Liver (tissue), 8 donors: ENCODE measurements at regions not wholly inside any gene's neighbourhood (a gene's known extent, or its start where the extent isn't known, plus 50 kb on each side); places are given as distances from the start of the nearest gene placed in this dataset.

Source experiments
- DNase-seq: peaks from one replicate; pipeline ENCODE4 v3.0.0-alpha.2; 2017; ENCODE audit warnings: low spot score
- H3K27ac ChIP-seq, 2 donors: one replicate each; pipeline ENCODE4 v1.7.0; 2013; ENCODE audit warnings: inconsistent platforms in 2 of 2, low read length in 2 of 2, control low read depth in 1 of 2, low read depth in 1 of 2, mild to moderate bottlenecking in 1 of 2
- H3K27me3 ChIP-seq, 4 donors: one replicate each; pipeline versions ENCODE4 v1.6.1 to v1.7.0; 2013; ENCODE audit warnings: low read length in 3 of 4, inconsistent platforms in 1 of 4, mild to moderate bottlenecking in 1 of 4, moderate library complexity in 1 of 4; ENCODE audit not compliant: control insufficient read depth in 4 of 4, insufficient read depth in 4 of 4
- H3K36me3 ChIP-seq, 4 donors: one replicate each; pipeline versions ENCODE4 v1.6.1 to v1.7.0; 2013; ENCODE audit warnings: low read length in 3 of 4, mild to moderate bottlenecking in 3 of 4, low read depth in 1 of 4, moderate library complexity in 1 of 4; ENCODE audit not compliant: control insufficient read depth in 4 of 4, insufficient read depth in 3 of 4
- H3K4me1 ChIP-seq, 4 donors: one replicate each; pipeline versions ENCODE4 v1.6.1 to v1.7.0; 2013; ENCODE audit warnings: low read length in 3 of 4, mild to moderate bottlenecking in 3 of 4, moderate library complexity in 1 of 4; ENCODE audit not compliant: control insufficient read depth in 4 of 4, insufficient read depth in 4 of 4
- H3K4me3 ChIP-seq, 3 donors: one replicate each; pipeline versions ENCODE4 v1.6.1 to v1.7.0; 2013; ENCODE audit warnings: low read length in 3 of 3, control low read depth in 1 of 3, low read depth in 1 of 3, mild to moderate bottlenecking in 1 of 3
- H3K9ac ChIP-seq, 2 donors: one replicate each; pipeline ENCODE4 v1.7.0; 2013; ENCODE audit warnings: low read length in 2 of 2, mild to moderate bottlenecking in 2 of 2, moderate library complexity in 2 of 2, control low read depth in 1 of 2, low read depth in 1 of 2
- H3K9me3 ChIP-seq, 4 donors: one replicate each; pipeline versions ENCODE4 v1.6.1 to v1.7.0; 2013; ENCODE audit warnings: low read length in 3 of 4; ENCODE audit not compliant: control insufficient read depth in 4 of 4
- CTCF ChIP-seq: fragments of 150-350 bp; IDR thresholded peaks from 2 replicates; pipeline ENCODE4 v1.5.1; 2017; ENCODE audit warnings: improper control_type of control experiment, low read depth, low read length; ENCODE audit not compliant: missing input control
- EGR1 ChIP-seq, 2 donors: IDR thresholded peaks; 2 replicates each; pipeline ENCODE4 v1.6.1; 2016 to 2018; ENCODE audit warnings: antibody characterized with exemption in 2 of 2, low read depth in 2 of 2
- FOXA1 ChIP-seq: IDR thresholded peaks from 2 replicates; pipeline ENCODE4 v1.6.1; 2016; ENCODE audit warnings: antibody characterized with exemption
- FOXA2 ChIP-seq: IDR thresholded peaks from 2 replicates; pipeline ENCODE4 v1.6.1; 2016; ENCODE audit warnings: antibody characterized with exemption
- GABPA ChIP-seq, 2 donors: IDR thresholded peaks in 1 of 2; conservative IDR thresholded peaks in 1 of 2; 2 replicates each; pipeline ENCODE4 v1.6.1; 2016; ENCODE audit warnings: antibody characterized with exemption in 2 of 2, mild to moderate bottlenecking in 1 of 2, moderate library complexity in 1 of 2
- HNF4A ChIP-seq, 2 donors: conservative IDR thresholded peaks; 2 replicates each; pipeline ENCODE4 v1.6.1; 2016; ENCODE audit warnings: antibody characterized with exemption in 2 of 2, mild to moderate bottlenecking in 2 of 2
- HNF4G ChIP-seq: IDR thresholded peaks from 2 replicates; pipeline ENCODE4 v1.6.1; 2016; ENCODE audit warnings: antibody characterized with exemption
- JUND ChIP-seq, 2 donors: IDR thresholded peaks; 2 replicates each; pipeline ENCODE4 v1.6.1; 2016; ENCODE audit warnings: antibody characterized with exemption in 2 of 2
- MAX ChIP-seq: IDR thresholded peaks from 2 replicates; pipeline ENCODE4 v1.6.1; 2016; ENCODE audit warnings: antibody characterized with exemption
- NR2F2 ChIP-seq: IDR thresholded peaks from 2 replicates; pipeline ENCODE4 v1.6.1; 2016; ENCODE audit warnings: antibody characterized with exemption
- RAD21 ChIP-seq, 2 donors: IDR thresholded peaks; 2 replicates each; pipeline ENCODE4 v1.6.1; 2016; ENCODE audit warnings: antibody characterized with exemption in 2 of 2, mild to moderate bottlenecking in 2 of 2
- REST ChIP-seq: IDR thresholded peaks from 2 replicates; pipeline ENCODE4 v1.6.1; 2016; ENCODE audit warnings: antibody characterized with exemption, mild to moderate bottlenecking
- RXRA ChIP-seq, 2 donors: IDR thresholded peaks; 2 replicates each; pipeline ENCODE4 v1.6.1; 2017 to 2018; ENCODE audit warnings: antibody characterized with exemption in 2 of 2, mild to moderate bottlenecking in 1 of 2
- SP1 ChIP-seq: IDR thresholded peaks from 2 replicates; pipeline ENCODE4 v1.6.1; 2018; ENCODE audit warnings: antibody characterized with exemption, mild to moderate bottlenecking
- TAF1 ChIP-seq: conservative IDR thresholded peaks from 2 replicates; pipeline ENCODE4 v1.6.1; 2016; ENCODE audit warnings: antibody characterized with exemption, mild to moderate bottlenecking
- YY1 ChIP-seq: IDR thresholded peaks from 2 replicates; pipeline ENCODE4 v1.6.1; 2016; ENCODE audit warnings: antibody characterized with exemption, mild to moderate bottlenecking
- ZBTB33 ChIP-seq: IDR thresholded peaks from 2 replicates; pipeline ENCODE4 v1.6.1; 2016; ENCODE audit warnings: antibody characterized with exemption
- WGBS: extraction: QIAGEN DNeasy Blood & Tissue Kit; methylation state at CpG from one replicate; pipeline ENCODE4 v1.1.7; 2013; 5-methylcytosine and 5-hydroxymethylcytosine counted together
- TF ChIP-seq, protein P1 (sequence below): IDR thresholded peaks from 2 replicates; pipeline ENCODE4 v1.6.1; 2016; ENCODE audit warnings: antibody characterized with exemption
- donor health status: healthy.
- donor health status: healthy.
- donor health status: healthy.
- donor health status: healthy.
- donor health status: healthy.

DNA sequence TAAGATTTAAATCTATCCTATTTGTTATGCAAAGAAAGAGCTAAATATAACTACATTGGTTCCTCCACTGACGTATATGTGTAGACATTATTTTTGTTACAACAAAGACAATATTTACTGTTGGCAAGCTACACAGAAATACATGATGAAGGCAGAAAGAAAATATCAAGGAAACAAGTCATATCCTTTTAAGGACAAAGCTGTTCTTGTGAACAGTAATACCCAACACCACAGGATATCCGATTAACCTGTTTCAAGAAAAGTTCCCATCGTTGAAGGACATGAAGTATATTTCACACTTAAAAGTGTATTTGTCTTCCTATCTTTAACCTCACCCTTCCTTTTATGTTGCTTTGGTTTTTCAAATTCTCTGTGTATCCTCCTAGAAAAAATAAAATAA lies 235.8 kb upstream of the AADAT start:
- 69% methylated on average over 3 of the region's 3 CpGs for WGBS
- no peaks in the 10 kb centered on the region for H3K27me3 ChIP-seq
- no peaks in the 10 kb centered on the region for H3K9me3 ChIP-seq
- H3K27ac ChIP-seq: no peak overlapping the region
- DNase-seq: no peak
- no peak overlapping the region for H3K4me3 ChIP-seq
- no peak overlapping the region for H3K9ac ChIP-seq
- H3K4me1 ChIP-seq: no peaks in the 10 kb centered on the region
- TF ChIP-seq NR2F2: no peak
- TF ChIP-seq SP1: no peak
- no peak for TF ChIP-seq CTCF
- TF ChIP-seq EGR1 (IDR thresholded peaks at IDR 0.05; ENCODE audit: low read depth in 2 of 2): no peak
- TF ChIP-seq HNF4A (conservative IDR thresholded peaks at IDR 0.05): no peak
- no peak for TF ChIP-seq RAD21 (IDR thresholded peaks at IDR 0.05)
- TF ChIP-seq HNF4G: no peak
- no peak for TF ChIP-seq GABPA (IDR thresholded peaks at IDR 0.05 in 1 of 2, conservative IDR thresholded peaks at IDR 0.05 in 1 of 2)
- no peak for TF ChIP-seq ZBTB33
- TF ChIP-seq YY1: no peak
- no peak for TF ChIP-seq JUND (IDR thresholded peaks at IDR 0.05)
- no peaks in the 10 kb centered on the region for H3K36me3 ChIP-seq

DNA sequence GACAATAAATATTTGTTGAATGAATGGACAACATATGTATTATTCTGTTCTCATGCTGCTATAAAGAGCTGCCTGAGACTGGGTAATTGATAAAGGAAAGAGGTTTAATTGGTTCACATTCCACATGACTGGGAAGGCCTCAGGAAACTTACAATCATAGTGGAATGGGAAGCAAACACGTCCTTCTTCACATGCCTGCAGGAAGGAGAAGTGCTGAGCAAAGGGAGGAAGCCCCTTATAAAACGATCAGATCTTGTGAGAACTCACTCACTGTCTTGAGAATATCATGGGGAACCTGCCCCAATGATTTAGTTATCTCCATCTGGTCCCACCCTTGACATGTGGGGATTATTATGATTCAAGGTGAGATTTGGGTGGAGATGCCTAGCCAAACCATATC lies 233.9 kb upstream of the AADAT start:
- Histone ChIP-seq H3K4me3 (no peak overlapping the region), H3K27ac (no peak overlapping the region), H3K36me3 (no peaks in the 10 kb centered on the region), H3K9ac (no peak overlapping the region), H3K9me3 (no peaks in the 10 kb centered on the region), H3K27me3 (no peaks in the 10 kb centered on the region), H3K4me1 (no peaks in the 10 kb centered on the region)
- WGBS: 69% methylated on average over 2 of the region's 2 CpGs
- TF ChIP-seq TAF1 (no peak), RXRA (IDR thresholded peaks at IDR 0.05) (no peak), ZBTB33 (no peak), CTCF (no peak), HNF4G (no peak), FOXA1 (no peak), FOXA2 (no peak), MAX (no peak), JUND (IDR thresholded peaks at IDR 0.05) (no peak), SP1 (no peak), RAD21 (IDR thresholded peaks at IDR 0.05) (no peak), NR2F2 (no peak), GABPA (IDR thresholded peaks at IDR 0.05 in 1 of 2, conservative IDR thresholded peaks at IDR 0.05 in 1 of 2) (no peak), EGR1 (IDR thresholded peaks at IDR 0.05; ENCODE audit: low read depth in 2 of 2) (no peak), YY1 (no peak), REST (no peak), HNF4A (conservative IDR thresholded peaks at IDR 0.05) (no peak)
- TF ChIP-seq, protein P1, sequence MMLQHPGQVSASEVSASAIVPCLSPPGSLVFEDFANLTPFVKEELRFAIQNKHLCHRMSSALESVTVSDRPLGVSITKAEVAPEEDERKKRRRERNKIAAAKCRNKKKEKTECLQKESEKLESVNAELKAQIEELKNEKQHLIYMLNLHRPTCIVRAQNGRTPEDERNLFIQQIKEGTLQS: no peak
- no peak for DNase-seq
